ENCODE measurements at regions not wholly inside any gene's neighbourhood (a gene's known extent, or its start where the extent isn't known, plus 50 kb on each side); places are given as distances from the start of the nearest gene placed in this dataset.

GRCh38 chr7:42858570-42858969, 53.3 kb downstream of the C7orf25 start:
- H3K9me3 Mint-ChIP-seq, result peaks cover 7% of the 10 kb centered on the region
- peaks cover 10% of the 10 kb centered on the region for H3K4me1 Mint-ChIP-seq (ENCODE audit: low read depth)
- CTCF ChIA-PET, result no interaction called here
- H3K27ac Mint-ChIP-seq, result no peak overlapping the region
- POLR2A ChIA-PET, result interaction anchor here (1.0 kb wide), 1 partner anchor 18 kb away, joined by 3 read pairs; no protein-coding TSS in a partner anchor
- no peak for TF ChIP-seq CTCF (IDR thresholded peaks at IDR 0.05)
- peaks cover 50% of the 10 kb centered on the region for H3K27me3 Mint-ChIP-seq
- no peak for DNase-seq
- ATAC-seq, result no peak
- intact Hi-C loops (cut with micrococcal nuclease), result no loop called here
- H3K36me3 Mint-ChIP-seq (ENCODE audit: low read depth), result no peaks in the 10 kb centered on the region
- H3K4me3 Mint-ChIP-seq, result no peak overlapping the region

GRCh38 chr7:42856605-42856987, 55.3 kb downstream of the C7orf25 start:
- ATAC-seq, result no peak
- no peak for TF ChIP-seq CTCF (IDR thresholded peaks at IDR 0.05)
- Mint-ChIP-seq H3K4me3 (peak overlapping the region; percentile 42), H3K27me3 (peaks cover 44% of the 10 kb centered on the region), H3K36me3 (ENCODE audit: low read depth) (no peaks in the 10 kb centered on the region), H3K9me3 (no peaks in the 10 kb centered on the region), H3K27ac (no peak overlapping the region), H3K4me1 (ENCODE audit: low read depth) (peaks cover 10% of the 10 kb centered on the region)
- intact Hi-C loops (cut with micrococcal nuclease), result no loop called here
- ChIA-PET CTCF (no interaction called here), POLR2A (no interaction called here)
- no peak for DNase-seq

- intact Hi-C loops (cut with micrococcal nuclease), result no loop called here
- POLR2A ChIA-PET, result no interaction called here
- CTCF ChIA-PET, result interaction anchor here (1.3 kb wide), 1 partner anchor 22 kb away, joined by 3 read pairs; no protein-coding TSS in a partner anchor
- peaks cover 10% of the 10 kb centered on the region for H3K4me1 Mint-ChIP-seq (ENCODE audit: low read depth)
- H3K27ac Mint-ChIP-seq, result no peak overlapping the region
- peaks cover 40% of the 10 kb centered on the region for H3K27me3 Mint-ChIP-seq
- no peaks in the 10 kb centered on the region for H3K9me3 Mint-ChIP-seq
- H3K4me3 Mint-ChIP-seq, result no peak overlapping the region
- DNase-seq (no peak), ATAC-seq (no peak)
- TF ChIP-seq CTCF (IDR thresholded peaks at IDR 0.05), result no peak
- H3K36me3 Mint-ChIP-seq (ENCODE audit: low read depth), result no peaks in the 10 kb centered on the region
Observed at GRCh38 chr7:42854571-42855118, 57.2 kb downstream of the C7orf25 start.

- peaks cover 8% of the 10 kb centered on the region for H3K4me1 Mint-ChIP-seq (ENCODE audit: low read depth)
- TF ChIP-seq CTCF (IDR thresholded peaks at IDR 0.05), result no peak
- no peak overlapping the region for H3K4me3 Mint-ChIP-seq
- H3K27ac Mint-ChIP-seq, result no peak overlapping the region
- intact Hi-C loops (cut with micrococcal nuclease), result no loop called here
- ATAC-seq (no peak), DNase-seq (no peak)
- peaks cover 34% of the 10 kb centered on the region for H3K27me3 Mint-ChIP-seq
- no peaks in the 10 kb centered on the region for H3K36me3 Mint-ChIP-seq (ENCODE audit: low read depth)
- ChIA-PET POLR2A (interaction anchor here (0.7 kb wide), 1 partner anchor 167 kb away, joined by 4 read pairs; no protein-coding TSS in a partner anchor), CTCF (interaction anchor here (0.8 to 2.0 kb wide), 2 partner anchors 16 to 872 kb away, joined by 3 to 4 read pairs; no protein-coding TSS in a partner anchor)
- no peaks in the 10 kb centered on the region for H3K9me3 Mint-ChIP-seq
Observed at GRCh38 chr7:42852531-42852930, 59.3 kb downstream of the C7orf25 start.

GRCh38 chr7:42843205-42843800, 68.6 kb downstream of the C7orf25 start:
- no peaks in the 10 kb centered on the region for H3K36me3 Mint-ChIP-seq (ENCODE audit: low read depth)
- DNase-seq (peak; percentile 49), ATAC-seq (peak; percentile 58)
- peaks cover 28% of the 10 kb centered on the region for H3K27me3 Mint-ChIP-seq
- no peak overlapping the region for H3K27ac Mint-ChIP-seq
- CTCF ChIA-PET, result interaction anchor here (0.8 to 1.5 kb wide), 6 partner anchors 33 to 902 kb away, joined by 3 to 4 read pairs (median 3); no protein-coding TSS in a partner anchor
- no peak overlapping the region for H3K4me3 Mint-ChIP-seq
- intact Hi-C loops (cut with micrococcal nuclease), result loop anchor here (10.0 kb wide), 1 partner anchor 869 kb away; no protein-coding TSS in a partner anchor
- peak; percentile 52 for TF ChIP-seq CTCF (IDR thresholded peaks at IDR 0.05)
- no peaks in the 10 kb centered on the region for H3K4me1 Mint-ChIP-seq (ENCODE audit: low read depth)
- no peaks in the 10 kb centered on the region for H3K9me3 Mint-ChIP-seq
- POLR2A ChIA-PET, result no interaction called here

All from activated CD8-positive, alpha-beta T cell treated with anti-CD3 and anti-CD28 coated beads for 36 hours (primary cell).